ENCODE measurements at regions not wholly inside any gene's neighbourhood (a gene's known extent, or its start where the extent isn't known, plus 50 kb on each side); places are given as distances from the start of the nearest gene placed in this dataset.

GRCh38 chr1:65036570-65037051 lies 70.3 kb upstream of the JAK1 start:
- TF ChIP-seq POLR2A (IDR thresholded peaks at IDR 0.05) (no peak), CTCF (IDR thresholded peaks at IDR 0.05) (no peak)

Data from adrenal gland (tissue), 5 donors.